Sigmoid colon (tissue), 6 donors: ENCODE measurements at regions not wholly inside any gene's neighbourhood (a gene's known extent, or its start where the extent isn't known, plus 50 kb on each side); places are given as distances from the start of the nearest gene placed in this dataset.
"Not testable (repeated sequence)": the region's sequence is repeated elsewhere in the genome, so short reads cannot be mapped to it uniquely, and the experiment has no call there.

ENCODE experiments used
- DNase-seq: peaks from one replicate; pipeline ENCODE4 v3.0.0-alpha.2; 2019
- H3K27ac ChIP-seq, 4 donors: fragments of 200-600 bp; sonication (generic); one replicate each; pipeline ENCODE4 v1.5.1; 2016 to 2019; ENCODE audit warnings: mild to moderate bottlenecking in 1 of 4
- H3K27me3 ChIP-seq, 3 donors: fragments of 200-600 bp; sonication (generic); one replicate each; pipeline ENCODE4 v1.5.1; 2019; ENCODE audit warnings: mild to moderate bottlenecking in 1 of 3
- H3K36me3 ChIP-seq, 4 donors: fragments of 200-600 bp; sonication (generic); one replicate each; pipeline ENCODE4 v1.5.1; 2016 to 2019
- H3K4me1 ChIP-seq, 4 donors: fragments of 200-600 bp; sonication (generic); one replicate each; pipeline ENCODE4 v1.5.1; 2017 to 2019
- H3K4me3 ChIP-seq, 4 donors: fragments of 200-600 bp; sonication (generic); one replicate each; pipeline ENCODE4 v1.5.1; 2017 to 2019; ENCODE audit warnings: mild to moderate bottlenecking in 2 of 4, moderate library complexity in 1 of 4
- H3K9me3 ChIP-seq, 4 donors: fragments of 200-600 bp in 3 of 4; sonication (generic) in 3 of 4; one replicate each; pipeline versions ENCODE4 v1.5.1 to v1.6.1; 2013 to 2019
- CTCF ChIP-seq, 4 experiments: fragments of 450-650 bp in 3 of 4; fragments of 200-600 bp in 1 of 4; IDR thresholded peaks; one replicate each; pipeline ENCODE4 v1.5.1; 2016 to 2019; ENCODE audit warnings: antibody characterized with exemption in 4 of 4, mild to moderate bottlenecking in 3 of 4, moderate library complexity in 2 of 4
- EP300 ChIP-seq, 4 donors: sonication (generic); formaldehyde crosslinking; IDR thresholded peaks; one replicate each; pipeline ENCODE4 v1.6.1; 2017; ENCODE audit warnings: antibody characterized with exemption in 4 of 4
- POLR2A ChIP-seq, 2 donors: fragments of 450-650 bp; IDR thresholded peaks; one replicate each; pipeline ENCODE4 v1.6.1; 2016; ENCODE audit warnings: antibody characterized with exemption in 2 of 2, mild to moderate bottlenecking in 2 of 2, moderate library complexity in 2 of 2
- POLR2AphosphoS5 ChIP-seq, 4 donors: sonication (generic); formaldehyde crosslinking; IDR thresholded peaks; one replicate each; pipeline ENCODE4 v1.6.1; 2017; ENCODE audit warnings: antibody characterized with exemption in 4 of 4
- WGBS, 2 donors: extraction: QIAGEN DNeasy Blood & Tissue Kit; methylation state at CpG; one replicate each; pipeline ENCODE4 v1.1.7; 2013; 5-methylcytosine and 5-hydroxymethylcytosine counted together
- intact Hi-C: fragments of 100-400 bp; cut with DNase I; formaldehyde crosslinking; loops from one replicate; pipeline ENCODE4 v1.15.1; 2023
- donor health status: healthy with polysubstance abuse.
- donor health status: healthy.

- peaks cover 0 to 5% (median 0%) of the 10 kb centered on the region in 4 donors for H3K9me3 ChIP-seq
- no peak overlapping the region for H3K4me3 ChIP-seq
- intact Hi-C loops, result no loop called here
- H3K4me1 ChIP-seq, result no peaks in the 10 kb centered on the region
- no peaks in the 10 kb centered on the region for H3K27me3 ChIP-seq
- TF ChIP-seq CTCF (IDR thresholded peaks at IDR 0.05) (no peak), POLR2AphosphoS5 (IDR thresholded peaks at IDR 0.05) (no peak), POLR2A (IDR thresholded peaks at IDR 0.05) (no peak), EP300 (IDR thresholded peaks at IDR 0.05) (no peak)
- no peak for DNase-seq
- H3K27ac ChIP-seq, result no peak overlapping the region
- WGBS, 2 donors, result 90 to 92% methylated on average over 6 of the region's 6 CpGs
- H3K36me3 ChIP-seq, result no peaks in the 10 kb centered on the region
These were observed 105.3 kb downstream of the PRDM13 start for GRCh38 chr6:99711925-99712324.

DNA sequence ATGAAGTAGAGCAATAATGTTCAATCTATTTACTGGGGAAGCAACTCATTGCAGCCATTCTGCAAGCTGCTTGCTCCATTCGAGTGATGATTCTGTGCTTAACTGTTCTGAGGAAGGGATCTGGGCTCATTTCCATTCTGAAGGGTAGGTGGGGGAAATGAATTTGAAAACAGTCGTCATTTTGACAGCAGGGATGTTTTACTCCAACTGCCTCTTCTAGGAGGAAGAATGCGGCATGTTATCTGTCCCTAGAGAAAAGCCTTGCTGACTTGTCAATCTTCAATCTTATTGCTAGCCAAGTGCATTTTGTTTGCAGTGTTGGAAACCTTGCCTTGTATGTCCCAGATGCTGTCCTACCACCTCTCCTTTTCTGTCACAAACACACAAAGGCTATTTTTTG lies 105.9 kb downstream of the PRDM13 start:
- intact Hi-C loops, result no loop called here
- TF ChIP-seq POLR2A (IDR thresholded peaks at IDR 0.05), result no peak
- no peak for TF ChIP-seq EP300 (IDR thresholded peaks at IDR 0.05)
- no peak for TF ChIP-seq CTCF (IDR thresholded peaks at IDR 0.05)
- no peak for TF ChIP-seq POLR2AphosphoS5 (IDR thresholded peaks at IDR 0.05)
- Histone ChIP-seq H3K27ac (no peak overlapping the region), H3K27me3 (no peaks in the 10 kb centered on the region), H3K4me3 (no peak overlapping the region), H3K4me1 (no peaks in the 10 kb centered on the region), H3K9me3 (peaks cover 0 to 5% (median 0%) of the 10 kb centered on the region in 4 donors), H3K36me3 (no peaks in the 10 kb centered on the region)
- 54 to 55% methylated on average over 3 of the region's 3 CpGs for WGBS, 2 donors
- no peak for DNase-seq

- H3K36me3 ChIP-seq, H3K9me3 ChIP-seq, H3K4me1 ChIP-seq, H3K27ac ChIP-seq, intact Hi-C loops, DNase-seq, H3K4me3 ChIP-seq, H3K27me3 ChIP-seq: not testable (repeated sequence)
These were observed 115.4 kb downstream of the PRDM13 start for GRCh38 chr6:99722043-99722442.

DNA sequence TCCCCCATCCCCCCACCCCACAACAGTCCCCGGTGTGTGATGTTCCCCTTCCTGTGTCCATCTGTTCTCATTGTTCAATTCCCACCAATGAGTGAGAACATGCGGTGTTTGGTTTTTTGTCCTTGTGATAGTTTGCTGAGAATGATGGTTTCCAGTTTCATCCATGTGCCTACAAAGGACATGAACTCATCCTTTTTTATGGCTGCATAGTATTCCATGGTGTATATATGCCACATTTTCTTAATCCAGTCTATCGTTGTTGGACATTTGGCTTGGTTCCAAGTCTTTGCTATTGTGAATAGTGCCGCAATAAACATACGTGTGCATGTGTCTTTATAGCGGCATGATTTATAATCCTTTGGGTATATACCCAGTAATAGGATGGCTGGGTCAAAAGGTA lies 123.6 kb downstream of the PRDM13 start:
- H3K4me1 ChIP-seq, DNase-seq, intact Hi-C loops, H3K27ac ChIP-seq, H3K4me3 ChIP-seq, H3K27me3 ChIP-seq, H3K9me3 ChIP-seq, H3K36me3 ChIP-seq: not testable (repeated sequence)
- WGBS, 2 donors, result 76 to 83% methylated on average over 6 of the region's 6 CpGs

DNA sequence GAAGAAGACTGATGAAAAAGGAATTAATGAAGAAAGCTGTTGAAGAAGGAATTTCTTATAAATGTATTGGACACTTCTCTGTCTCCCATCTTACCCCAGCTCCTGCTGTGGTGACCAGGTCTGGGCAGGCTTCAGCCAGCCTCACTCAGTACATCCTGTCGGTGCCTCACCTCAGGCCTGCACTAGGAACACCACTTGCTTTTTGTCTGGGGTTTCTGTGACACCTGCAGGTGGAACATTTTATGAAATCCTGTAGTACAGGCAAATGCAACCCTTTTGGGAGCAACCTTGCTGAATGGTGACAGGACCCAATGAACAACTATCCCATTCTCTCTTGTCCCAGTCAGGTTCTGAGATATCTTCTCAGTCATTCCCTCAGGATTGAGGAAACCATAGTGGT lies 129.7 kb downstream of the PRDM13 start:
- no peak for TF ChIP-seq POLR2A (IDR thresholded peaks at IDR 0.05)
- TF ChIP-seq EP300 (IDR thresholded peaks at IDR 0.05), result no peak
- no peak for DNase-seq
- Histone ChIP-seq H3K27me3 (peaks cover 0 to 5% (median 0%) of the 10 kb centered on the region in 3 donors), H3K4me3 (no peak overlapping the region), H3K4me1 (no peaks in the 10 kb centered on the region), H3K27ac (no peak overlapping the region), H3K36me3 (no peaks in the 10 kb centered on the region), H3K9me3 (peaks cover 0 to 2% (median 0%) of the 10 kb centered on the region in 4 donors)
- intact Hi-C loops, result no loop called here
- WGBS, 2 donors, result 39 to 46% methylated on average over 1 of the region's 1 CpG

- intact Hi-C loops, result no loop called here
- no peaks in the 10 kb centered on the region for H3K36me3 ChIP-seq
- WGBS, 2 donors, result 46 to 73% methylated on average over 2 of the region's 2 CpGs
- H3K9me3 ChIP-seq, result no peaks in the 10 kb centered on the region
- H3K4me1 ChIP-seq, result no peaks in the 10 kb centered on the region
- peaks cover 0 to 5% (median 0%) of the 10 kb centered on the region in 3 donors for H3K27me3 ChIP-seq
- H3K4me3 ChIP-seq, result no peak overlapping the region
- DNase-seq, result no peak
- no peak overlapping the region for H3K27ac ChIP-seq
- TF ChIP-seq EP300 (IDR thresholded peaks at IDR 0.05), result no peak
- TF ChIP-seq POLR2AphosphoS5 (IDR thresholded peaks at IDR 0.05), result no peak
- no peak for TF ChIP-seq POLR2A (IDR thresholded peaks at IDR 0.05)
- TF ChIP-seq CTCF (IDR thresholded peaks at IDR 0.05), result no peak
These were observed 132.9 kb downstream of the PRDM13 start for GRCh38 chr6:99739526-99739925.
